ENCODE measurements at regions not wholly inside any gene's neighbourhood (a gene's known extent, or its start where the extent isn't known, plus 50 kb on each side); places are given as distances from the start of the nearest gene placed in this dataset.

DNA sequence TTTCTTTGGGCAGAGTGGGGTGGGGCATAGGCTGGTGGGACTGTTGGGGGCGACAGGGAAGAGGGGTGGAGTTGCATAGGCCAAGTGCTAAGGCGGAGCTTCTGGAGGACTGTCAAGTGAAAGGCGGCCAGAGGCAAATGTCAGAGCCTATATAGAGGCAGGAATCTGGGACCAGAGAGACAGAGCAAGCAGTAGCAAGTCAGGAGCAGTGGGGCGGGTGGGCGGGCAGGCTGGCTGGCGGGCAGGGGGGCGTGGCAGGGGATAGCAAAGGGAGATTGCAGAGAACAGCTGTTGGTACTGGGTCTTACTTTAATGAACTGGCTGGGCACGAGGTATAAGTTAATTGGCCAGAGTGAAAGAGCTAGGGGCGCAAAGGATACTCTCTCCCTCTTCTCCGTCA, 89.8 kb downstream of the RTL9 start:
- H3K9me3 ChIP-seq (ENCODE audit: low read depth, low read length): no peaks in the 10 kb centered on the region
- no peaks in the 10 kb centered on the region for H3K79me2 ChIP-seq (ENCODE audit: insufficient read depth, low read length)
- H3K27me3 ChIP-seq (ENCODE audit: insufficient read depth, low read length): peaks cover 53% of the 10 kb centered on the region
- H3K4me1 ChIP-seq (ENCODE audit: insufficient read depth, low read length): no peaks in the 10 kb centered on the region
- H3K4me2 ChIP-seq (ENCODE audit: insufficient read depth, low read length): no peak overlapping the region
- TF ChIP-seq, protein P1, sequence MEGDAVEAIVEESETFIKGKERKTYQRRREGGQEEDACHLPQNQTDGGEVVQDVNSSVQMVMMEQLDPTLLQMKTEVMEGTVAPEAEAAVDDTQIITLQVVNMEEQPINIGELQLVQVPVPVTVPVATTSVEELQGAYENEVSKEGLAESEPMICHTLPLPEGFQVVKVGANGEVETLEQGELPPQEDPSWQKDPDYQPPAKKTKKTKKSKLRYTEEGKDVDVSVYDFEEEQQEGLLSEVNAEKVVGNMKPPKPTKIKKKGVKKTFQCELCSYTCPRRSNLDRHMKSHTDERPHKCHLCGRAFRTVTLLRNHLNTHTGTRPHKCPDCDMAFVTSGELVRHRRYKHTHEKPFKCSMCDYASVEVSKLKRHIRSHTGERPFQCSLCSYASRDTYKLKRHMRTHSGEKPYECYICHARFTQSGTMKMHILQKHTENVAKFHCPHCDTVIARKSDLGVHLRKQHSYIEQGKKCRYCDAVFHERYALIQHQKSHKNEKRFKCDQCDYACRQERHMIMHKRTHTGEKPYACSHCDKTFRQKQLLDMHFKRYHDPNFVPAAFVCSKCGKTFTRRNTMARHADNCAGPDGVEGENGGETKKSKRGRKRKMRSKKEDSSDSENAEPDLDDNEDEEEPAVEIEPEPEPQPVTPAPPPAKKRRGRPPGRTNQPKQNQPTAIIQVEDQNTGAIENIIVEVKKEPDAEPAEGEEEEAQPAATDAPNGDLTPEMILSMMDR (IDR thresholded peaks at IDR 0.05; ENCODE audit: extremely low read depth, low read depth, low read length): no peak
- no peaks in the 10 kb centered on the region for H3K36me3 ChIP-seq (ENCODE audit: insufficient read depth, low read length)
- H4K20me1 ChIP-seq (ENCODE audit: insufficient read depth, low read length): peaks cover 3% of the 10 kb centered on the region
- no peak overlapping the region for H2AFZ ChIP-seq (ENCODE audit: low read length)
- no peak for DNase-seq (ENCODE audit: insufficient read length, low spot score, missing footprints)
- no peak overlapping the region for H3K27ac ChIP-seq (ENCODE audit: low read depth, low read length)
- H3K4me3 ChIP-seq (ENCODE audit: insufficient read depth, low read length): no peak overlapping the region

DNA sequence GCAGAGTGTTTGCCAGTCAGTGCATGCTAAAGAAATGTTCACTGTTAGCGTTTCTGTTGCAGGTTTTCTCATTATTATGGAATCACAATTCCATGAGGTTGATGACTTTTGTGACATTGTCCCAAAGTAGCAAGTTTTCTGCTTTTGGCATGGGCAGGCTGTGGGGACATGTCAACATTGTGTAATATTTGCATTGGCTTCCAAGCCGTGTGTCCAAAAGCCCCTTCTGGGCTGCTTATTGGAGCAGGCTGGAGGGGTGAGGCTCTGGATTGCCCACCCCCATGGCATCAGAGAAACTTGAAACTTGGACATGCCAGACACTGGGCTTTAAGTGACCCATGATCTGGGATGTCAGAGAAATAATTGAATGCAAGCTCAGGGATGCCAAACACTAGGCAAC, 90.7 kb downstream of the RTL9 start:
- Histone ChIP-seq H3K79me2 (ENCODE audit: insufficient read depth, low read length) (no peaks in the 10 kb centered on the region), H3K4me2 (ENCODE audit: insufficient read depth, low read length) (no peak overlapping the region), H3K9me3 (ENCODE audit: low read depth, low read length) (no peaks in the 10 kb centered on the region), H3K27me3 (ENCODE audit: insufficient read depth, low read length) (peaks cover 50% of the 10 kb centered on the region), H3K4me1 (ENCODE audit: insufficient read depth, low read length) (no peaks in the 10 kb centered on the region), H3K27ac (ENCODE audit: low read depth, low read length) (no peak overlapping the region), H2AFZ (ENCODE audit: low read length) (no peak overlapping the region), H3K4me3 (ENCODE audit: insufficient read depth, low read length) (no peak overlapping the region), H3K36me3 (ENCODE audit: insufficient read depth, low read length) (no peaks in the 10 kb centered on the region), H4K20me1 (ENCODE audit: insufficient read depth, low read length) (peaks cover 3% of the 10 kb centered on the region)
- no peak for DNase-seq (ENCODE audit: insufficient read length, low spot score, missing footprints)
- TF ChIP-seq, protein P1 (IDR thresholded peaks at IDR 0.05; ENCODE audit: extremely low read depth, low read depth, low read length): no peak

DNA sequence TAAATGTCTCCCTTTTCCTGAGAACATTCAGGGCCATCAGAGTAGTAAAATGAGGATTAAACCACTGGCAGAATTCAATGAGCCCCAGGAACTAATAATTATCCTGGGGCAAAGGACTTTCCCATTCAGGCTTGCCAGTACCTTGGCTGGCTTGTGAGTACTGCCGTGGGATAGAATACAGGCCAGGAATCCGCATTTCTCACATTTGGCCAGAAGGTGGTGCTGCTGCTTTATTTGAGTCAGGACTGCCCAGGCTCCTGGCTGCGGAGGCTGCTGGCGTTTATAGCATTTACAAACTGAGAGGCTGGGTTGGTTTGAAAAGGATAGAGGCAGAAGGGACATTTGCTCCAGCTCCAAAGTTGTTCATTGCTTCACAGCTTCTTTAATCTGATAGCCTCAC, 91.4 kb downstream of the RTL9 start:
- H4K20me1 ChIP-seq (ENCODE audit: insufficient read depth, low read length): peaks cover 3% of the 10 kb centered on the region
- no peaks in the 10 kb centered on the region for H3K79me2 ChIP-seq (ENCODE audit: insufficient read depth, low read length)
- TF ChIP-seq, protein P1 (IDR thresholded peaks at IDR 0.05; ENCODE audit: extremely low read depth, low read depth, low read length): peak; percentile 87
- H2AFZ ChIP-seq (ENCODE audit: low read length): no peak overlapping the region
- peak; percentile 94 for DNase-seq (ENCODE audit: insufficient read length, low spot score, missing footprints)
- H3K36me3 ChIP-seq (ENCODE audit: insufficient read depth, low read length): no peaks in the 10 kb centered on the region
- H3K4me1 ChIP-seq (ENCODE audit: insufficient read depth, low read length): no peaks in the 10 kb centered on the region
- no peaks in the 10 kb centered on the region for H3K9me3 ChIP-seq (ENCODE audit: low read depth, low read length)
- no peak overlapping the region for H3K4me3 ChIP-seq (ENCODE audit: insufficient read depth, low read length)
- H3K27me3 ChIP-seq (ENCODE audit: insufficient read depth, low read length): peaks cover 42% of the 10 kb centered on the region
- H3K27ac ChIP-seq (ENCODE audit: low read depth, low read length): no peak overlapping the region
- H3K4me2 ChIP-seq (ENCODE audit: insufficient read depth, low read length): no peak overlapping the region

DNA sequence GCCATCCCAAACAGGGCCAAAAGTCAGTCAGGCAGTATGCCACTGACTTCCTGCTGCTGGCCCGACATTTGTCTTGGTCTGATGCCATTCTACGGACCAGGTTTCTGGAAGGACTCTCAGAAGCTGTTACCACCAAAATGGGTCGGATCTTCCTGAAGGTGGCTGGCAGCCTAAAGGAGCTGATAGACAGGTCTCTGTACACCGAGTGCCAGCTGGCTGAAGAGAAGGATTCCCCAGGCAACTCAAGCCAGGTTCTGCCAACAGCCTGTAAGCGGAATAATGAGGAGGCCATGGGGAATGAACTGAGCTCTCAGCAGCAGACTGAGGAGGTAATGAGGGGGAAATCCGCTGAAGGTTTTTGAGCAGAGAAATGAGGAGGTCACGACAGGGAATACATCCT, 95.7 kb downstream of the RTL9 start:
- peak; percentile 6 for DNase-seq (ENCODE audit: insufficient read length, low spot score, missing footprints)
- Histone ChIP-seq H3K36me3 (ENCODE audit: insufficient read depth, low read length) (no peaks in the 10 kb centered on the region), H3K4me3 (ENCODE audit: insufficient read depth, low read length) (no peak overlapping the region), H3K4me2 (ENCODE audit: insufficient read depth, low read length) (no peak overlapping the region), H3K27ac (ENCODE audit: low read depth, low read length) (no peak overlapping the region), H2AFZ (ENCODE audit: low read length) (no peak overlapping the region), H4K20me1 (ENCODE audit: insufficient read depth, low read length) (peaks cover 3% of the 10 kb centered on the region), H3K27me3 (ENCODE audit: insufficient read depth, low read length) (peaks cover 48% of the 10 kb centered on the region), H3K79me2 (ENCODE audit: insufficient read depth, low read length) (no peaks in the 10 kb centered on the region), H3K9me3 (ENCODE audit: low read depth, low read length) (no peaks in the 10 kb centered on the region), H3K4me1 (ENCODE audit: insufficient read depth, low read length) (no peaks in the 10 kb centered on the region)
- TF ChIP-seq, protein P1 (IDR thresholded peaks at IDR 0.05; ENCODE audit: extremely low read depth, low read depth, low read length): no peak

Measured in osteoblast (primary cell).